HepG2 (cell line): ENCODE measurements at regions not wholly inside any gene's neighbourhood (a gene's known extent, or its start where the extent isn't known, plus 50 kb on each side); places are given as distances from the start of the nearest gene placed in this dataset.

Experiments used
- MTF2 ChIP-seq: sonication (generic); formaldehyde crosslinking; IDR thresholded peaks from 2 replicates; pipeline ENCODE4 v1.5.0; 2020; ENCODE audit warnings: missing genetic modification reagents, borderline replicate concordance
- ZNF3 ChIP-seq: IDR thresholded peaks from 2 replicates; pipeline ENCODE4 v1.7.0; 2017; ENCODE audit warnings: inconsistent platforms

DNA sequence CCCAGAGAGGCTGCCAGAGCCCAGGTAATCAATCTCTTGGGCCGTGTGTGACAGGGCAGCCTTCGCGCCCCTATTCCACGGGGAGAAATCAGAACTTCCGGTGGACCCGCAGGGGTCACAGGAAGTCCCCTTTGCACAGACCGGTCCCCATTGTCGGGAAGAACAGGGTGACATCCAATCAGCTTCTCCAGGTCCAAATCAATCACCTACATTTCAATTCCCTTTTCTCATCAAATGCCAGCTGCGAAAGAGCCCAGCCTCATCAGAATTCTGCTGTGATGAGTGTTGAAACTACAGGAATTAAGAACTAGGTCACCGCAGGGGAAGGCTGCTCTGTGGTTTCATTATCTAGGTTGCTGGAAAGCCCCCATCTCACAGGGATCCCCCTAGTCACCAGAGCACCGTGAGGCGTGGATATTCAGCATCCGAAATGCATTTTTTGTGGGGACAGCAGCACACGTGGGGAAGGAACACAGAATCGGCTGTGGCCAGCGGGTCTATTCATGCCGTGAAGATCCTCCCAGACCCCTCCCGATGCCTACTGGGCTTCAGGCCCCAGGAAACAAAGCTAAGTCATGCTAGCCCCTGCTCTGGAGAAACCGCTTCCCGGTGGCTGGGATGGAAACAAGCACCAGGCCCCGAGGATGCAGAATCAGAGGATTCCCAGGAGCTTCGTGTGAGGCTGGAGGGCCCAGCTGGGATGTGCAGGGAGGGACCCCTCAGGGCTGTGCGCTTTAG is 193.7 kb upstream of the ID2 start:
- no peak for TF ChIP-seq ZNF3 (CRISPR knock-in tag)
- no peak for TF ChIP-seq MTF2
